Liver (tissue), 8 donors: ENCODE measurements at regions not wholly inside any gene's neighbourhood (a gene's known extent, or its start where the extent isn't known, plus 50 kb on each side); places are given as distances from the start of the nearest gene placed in this dataset.

Experiments
- DNase-seq: peaks from one replicate; pipeline ENCODE4 v3.0.0-alpha.2; 2017; ENCODE audit warnings: low spot score
- H3K27ac ChIP-seq, 2 donors: one replicate each; pipeline ENCODE4 v1.7.0; 2013; ENCODE audit warnings: inconsistent platforms in 2 of 2, low read length in 2 of 2, control low read depth in 1 of 2, low read depth in 1 of 2, mild to moderate bottlenecking in 1 of 2
- H3K27me3 ChIP-seq, 4 donors: one replicate each; pipeline versions ENCODE4 v1.6.1 to v1.7.0; 2013; ENCODE audit warnings: low read length in 3 of 4, inconsistent platforms in 1 of 4, mild to moderate bottlenecking in 1 of 4, moderate library complexity in 1 of 4; ENCODE audit not compliant: control insufficient read depth in 4 of 4, insufficient read depth in 4 of 4
- H3K36me3 ChIP-seq, 4 donors: one replicate each; pipeline versions ENCODE4 v1.6.1 to v1.7.0; 2013; ENCODE audit warnings: low read length in 3 of 4, mild to moderate bottlenecking in 3 of 4, low read depth in 1 of 4, moderate library complexity in 1 of 4; ENCODE audit not compliant: control insufficient read depth in 4 of 4, insufficient read depth in 3 of 4
- H3K4me1 ChIP-seq, 4 donors: one replicate each; pipeline versions ENCODE4 v1.6.1 to v1.7.0; 2013; ENCODE audit warnings: low read length in 3 of 4, mild to moderate bottlenecking in 3 of 4, moderate library complexity in 1 of 4; ENCODE audit not compliant: control insufficient read depth in 4 of 4, insufficient read depth in 4 of 4
- H3K4me3 ChIP-seq, 3 donors: one replicate each; pipeline versions ENCODE4 v1.6.1 to v1.7.0; 2013; ENCODE audit warnings: low read length in 3 of 3, control low read depth in 1 of 3, low read depth in 1 of 3, mild to moderate bottlenecking in 1 of 3
- H3K9ac ChIP-seq, 2 donors: one replicate each; pipeline ENCODE4 v1.7.0; 2013; ENCODE audit warnings: low read length in 2 of 2, mild to moderate bottlenecking in 2 of 2, moderate library complexity in 2 of 2, control low read depth in 1 of 2, low read depth in 1 of 2
- H3K9me3 ChIP-seq, 4 donors: one replicate each; pipeline versions ENCODE4 v1.6.1 to v1.7.0; 2013; ENCODE audit warnings: low read length in 3 of 4; ENCODE audit not compliant: control insufficient read depth in 4 of 4
- EGR1 ChIP-seq, 2 donors: IDR thresholded peaks; 2 replicates each; pipeline ENCODE4 v1.6.1; 2016 to 2018; ENCODE audit warnings: antibody characterized with exemption in 2 of 2, low read depth in 2 of 2
- FOXA1 ChIP-seq: IDR thresholded peaks from 2 replicates; pipeline ENCODE4 v1.6.1; 2016; ENCODE audit warnings: antibody characterized with exemption
- FOXA2 ChIP-seq: IDR thresholded peaks from 2 replicates; pipeline ENCODE4 v1.6.1; 2016; ENCODE audit warnings: antibody characterized with exemption
- GABPA ChIP-seq, 2 donors: IDR thresholded peaks in 1 of 2; conservative IDR thresholded peaks in 1 of 2; 2 replicates each; pipeline ENCODE4 v1.6.1; 2016; ENCODE audit warnings: antibody characterized with exemption in 2 of 2, mild to moderate bottlenecking in 1 of 2, moderate library complexity in 1 of 2
- HNF4A ChIP-seq, 2 donors: conservative IDR thresholded peaks; 2 replicates each; pipeline ENCODE4 v1.6.1; 2016; ENCODE audit warnings: antibody characterized with exemption in 2 of 2, mild to moderate bottlenecking in 2 of 2
- HNF4G ChIP-seq: IDR thresholded peaks from 2 replicates; pipeline ENCODE4 v1.6.1; 2016; ENCODE audit warnings: antibody characterized with exemption
- JUND ChIP-seq, 2 donors: IDR thresholded peaks; 2 replicates each; pipeline ENCODE4 v1.6.1; 2016; ENCODE audit warnings: antibody characterized with exemption in 2 of 2
- NR2F2 ChIP-seq: IDR thresholded peaks from 2 replicates; pipeline ENCODE4 v1.6.1; 2016; ENCODE audit warnings: antibody characterized with exemption
- RAD21 ChIP-seq, 2 donors: IDR thresholded peaks; 2 replicates each; pipeline ENCODE4 v1.6.1; 2016; ENCODE audit warnings: antibody characterized with exemption in 2 of 2, mild to moderate bottlenecking in 2 of 2
- RXRA ChIP-seq, 2 donors: IDR thresholded peaks; 2 replicates each; pipeline ENCODE4 v1.6.1; 2017 to 2018; ENCODE audit warnings: antibody characterized with exemption in 2 of 2, mild to moderate bottlenecking in 1 of 2
- SP1 ChIP-seq: IDR thresholded peaks from 2 replicates; pipeline ENCODE4 v1.6.1; 2018; ENCODE audit warnings: antibody characterized with exemption, mild to moderate bottlenecking
- TAF1 ChIP-seq: conservative IDR thresholded peaks from 2 replicates; pipeline ENCODE4 v1.6.1; 2016; ENCODE audit warnings: antibody characterized with exemption, mild to moderate bottlenecking
- YY1 ChIP-seq: IDR thresholded peaks from 2 replicates; pipeline ENCODE4 v1.6.1; 2016; ENCODE audit warnings: antibody characterized with exemption, mild to moderate bottlenecking
- WGBS: extraction: QIAGEN DNeasy Blood & Tissue Kit; methylation state at CpG from one replicate; pipeline ENCODE4 v1.1.7; 2013; 5-methylcytosine and 5-hydroxymethylcytosine counted together
- TF ChIP-seq, protein P1 (sequence below): IDR thresholded peaks from 2 replicates; pipeline ENCODE4 v1.6.1; 2016; ENCODE audit warnings: antibody characterized with exemption
- TF ChIP-seq, protein P2 (sequence below): IDR thresholded peaks from 2 replicates; pipeline ENCODE4 v1.6.1; 2016; ENCODE audit warnings: antibody characterized with exemption
- TF ChIP-seq, protein P3 (sequence below): IDR thresholded peaks from 2 replicates; pipeline ENCODE4 v1.6.1; 2016; ENCODE audit warnings: antibody characterized with exemption, mild to moderate bottlenecking
- TF ChIP-seq, protein P4 (sequence below): IDR thresholded peaks from 2 replicates; pipeline ENCODE4 v1.6.1; 2016; ENCODE audit warnings: antibody characterized with exemption
- TF ChIP-seq, protein P5 (sequence below): fragments of 150-350 bp; IDR thresholded peaks from 2 replicates; pipeline ENCODE4 v1.5.1; 2017; ENCODE audit warnings: improper control_type of control experiment, low read depth, low read length; ENCODE audit not compliant: missing input control
- donor health status: healthy.
- donor health status: healthy.
- donor health status: healthy.
- donor health status: healthy.
- donor health status: healthy.

DNA sequence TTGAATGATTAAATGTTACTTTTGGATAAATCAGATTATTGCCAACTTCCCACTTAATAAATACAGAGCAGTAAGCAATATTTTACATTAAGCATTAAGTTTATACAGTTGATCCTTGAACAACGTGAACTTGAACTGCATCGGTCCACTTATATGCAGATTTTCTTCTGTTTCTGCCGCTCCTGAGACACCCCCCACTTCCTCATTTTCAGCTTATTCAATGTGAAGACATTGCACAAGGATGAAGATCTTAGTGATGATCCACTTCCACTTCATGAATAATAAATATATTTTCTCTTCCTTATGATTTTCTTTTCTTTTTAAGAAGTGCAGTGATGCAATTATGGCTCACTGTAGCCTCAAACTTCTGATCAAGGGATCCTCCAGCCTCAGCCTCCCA lies 167.2 kb downstream of the LINC00237 start:
- no peak overlapping the region for H3K9ac ChIP-seq
- H3K9me3 ChIP-seq, result no peaks in the 10 kb centered on the region
- 83% methylated on average over 3 of the region's 3 CpGs for WGBS
- TF ChIP-seq, protein P1, sequence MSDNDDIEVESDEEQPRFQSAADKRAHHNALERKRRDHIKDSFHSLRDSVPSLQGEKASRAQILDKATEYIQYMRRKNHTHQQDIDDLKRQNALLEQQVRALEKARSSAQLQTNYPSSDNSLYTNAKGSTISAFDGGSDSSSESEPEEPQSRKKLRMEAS, result no peak
- no peak for TF ChIP-seq FOXA1
- no peak for TF ChIP-seq HNF4G
- TF ChIP-seq RAD21 (IDR thresholded peaks at IDR 0.05), result no peak
- TF ChIP-seq, protein P2, sequence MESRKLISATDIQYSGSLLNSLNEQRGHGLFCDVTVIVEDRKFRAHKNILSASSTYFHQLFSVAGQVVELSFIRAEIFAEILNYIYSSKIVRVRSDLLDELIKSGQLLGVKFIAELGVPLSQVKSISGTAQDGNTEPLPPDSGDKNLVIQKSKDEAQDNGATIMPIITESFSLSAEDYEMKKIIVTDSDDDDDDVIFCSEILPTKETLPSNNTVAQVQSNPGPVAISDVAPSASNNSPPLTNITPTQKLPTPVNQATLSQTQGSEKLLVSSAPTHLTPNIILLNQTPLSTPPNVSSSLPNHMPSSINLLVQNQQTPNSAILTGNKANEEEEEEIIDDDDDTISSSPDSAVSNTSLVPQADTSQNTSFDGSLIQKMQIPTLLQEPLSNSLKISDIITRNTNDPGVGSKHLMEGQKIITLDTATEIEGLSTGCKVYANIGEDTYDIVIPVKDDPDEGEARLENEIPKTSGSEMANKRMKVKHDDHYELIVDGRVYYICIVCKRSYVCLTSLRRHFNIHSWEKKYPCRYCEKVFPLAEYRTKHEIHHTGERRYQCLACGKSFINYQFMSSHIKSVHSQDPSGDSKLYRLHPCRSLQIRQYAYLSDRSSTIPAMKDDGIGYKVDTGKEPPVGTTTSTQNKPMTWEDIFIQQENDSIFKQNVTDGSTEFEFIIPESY, result no peak
- no peak for TF ChIP-seq YY1
- no peak for TF ChIP-seq HNF4A (conservative IDR thresholded peaks at IDR 0.05)
- no peak for TF ChIP-seq FOXA2
- no peak for TF ChIP-seq GABPA (IDR thresholded peaks at IDR 0.05 in 1 of 2, conservative IDR thresholded peaks at IDR 0.05 in 1 of 2)
- no peak for TF ChIP-seq SP1
- TF ChIP-seq, protein P3, sequence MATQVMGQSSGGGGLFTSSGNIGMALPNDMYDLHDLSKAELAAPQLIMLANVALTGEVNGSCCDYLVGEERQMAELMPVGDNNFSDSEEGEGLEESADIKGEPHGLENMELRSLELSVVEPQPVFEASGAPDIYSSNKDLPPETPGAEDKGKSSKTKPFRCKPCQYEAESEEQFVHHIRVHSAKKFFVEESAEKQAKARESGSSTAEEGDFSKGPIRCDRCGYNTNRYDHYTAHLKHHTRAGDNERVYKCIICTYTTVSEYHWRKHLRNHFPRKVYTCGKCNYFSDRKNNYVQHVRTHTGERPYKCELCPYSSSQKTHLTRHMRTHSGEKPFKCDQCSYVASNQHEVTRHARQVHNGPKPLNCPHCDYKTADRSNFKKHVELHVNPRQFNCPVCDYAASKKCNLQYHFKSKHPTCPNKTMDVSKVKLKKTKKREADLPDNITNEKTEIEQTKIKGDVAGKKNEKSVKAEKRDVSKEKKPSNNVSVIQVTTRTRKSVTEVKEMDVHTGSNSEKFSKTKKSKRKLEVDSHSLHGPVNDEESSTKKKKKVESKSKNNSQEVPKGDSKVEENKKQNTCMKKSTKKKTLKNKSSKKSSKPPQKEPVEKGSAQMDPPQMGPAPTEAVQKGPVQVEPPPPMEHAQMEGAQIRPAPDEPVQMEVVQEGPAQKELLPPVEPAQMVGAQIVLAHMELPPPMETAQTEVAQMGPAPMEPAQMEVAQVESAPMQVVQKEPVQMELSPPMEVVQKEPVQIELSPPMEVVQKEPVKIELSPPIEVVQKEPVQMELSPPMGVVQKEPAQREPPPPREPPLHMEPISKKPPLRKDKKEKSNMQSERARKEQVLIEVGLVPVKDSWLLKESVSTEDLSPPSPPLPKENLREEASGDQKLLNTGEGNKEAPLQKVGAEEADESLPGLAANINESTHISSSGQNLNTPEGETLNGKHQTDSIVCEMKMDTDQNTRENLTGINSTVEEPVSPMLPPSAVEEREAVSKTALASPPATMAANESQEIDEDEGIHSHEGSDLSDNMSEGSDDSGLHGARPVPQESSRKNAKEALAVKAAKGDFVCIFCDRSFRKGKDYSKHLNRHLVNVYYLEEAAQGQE, result no peak
- TF ChIP-seq JUND (IDR thresholded peaks at IDR 0.05), result no peak
- TF ChIP-seq, protein P4, sequence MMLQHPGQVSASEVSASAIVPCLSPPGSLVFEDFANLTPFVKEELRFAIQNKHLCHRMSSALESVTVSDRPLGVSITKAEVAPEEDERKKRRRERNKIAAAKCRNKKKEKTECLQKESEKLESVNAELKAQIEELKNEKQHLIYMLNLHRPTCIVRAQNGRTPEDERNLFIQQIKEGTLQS, result no peak
- TF ChIP-seq, protein P5, sequence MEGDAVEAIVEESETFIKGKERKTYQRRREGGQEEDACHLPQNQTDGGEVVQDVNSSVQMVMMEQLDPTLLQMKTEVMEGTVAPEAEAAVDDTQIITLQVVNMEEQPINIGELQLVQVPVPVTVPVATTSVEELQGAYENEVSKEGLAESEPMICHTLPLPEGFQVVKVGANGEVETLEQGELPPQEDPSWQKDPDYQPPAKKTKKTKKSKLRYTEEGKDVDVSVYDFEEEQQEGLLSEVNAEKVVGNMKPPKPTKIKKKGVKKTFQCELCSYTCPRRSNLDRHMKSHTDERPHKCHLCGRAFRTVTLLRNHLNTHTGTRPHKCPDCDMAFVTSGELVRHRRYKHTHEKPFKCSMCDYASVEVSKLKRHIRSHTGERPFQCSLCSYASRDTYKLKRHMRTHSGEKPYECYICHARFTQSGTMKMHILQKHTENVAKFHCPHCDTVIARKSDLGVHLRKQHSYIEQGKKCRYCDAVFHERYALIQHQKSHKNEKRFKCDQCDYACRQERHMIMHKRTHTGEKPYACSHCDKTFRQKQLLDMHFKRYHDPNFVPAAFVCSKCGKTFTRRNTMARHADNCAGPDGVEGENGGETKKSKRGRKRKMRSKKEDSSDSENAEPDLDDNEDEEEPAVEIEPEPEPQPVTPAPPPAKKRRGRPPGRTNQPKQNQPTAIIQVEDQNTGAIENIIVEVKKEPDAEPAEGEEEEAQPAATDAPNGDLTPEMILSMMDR, result no peak
- no peak for TF ChIP-seq RXRA (IDR thresholded peaks at IDR 0.05)
- no peak for TF ChIP-seq TAF1
- TF ChIP-seq EGR1 (IDR thresholded peaks at IDR 0.05; ENCODE audit: low read depth in 2 of 2), result no peak
- TF ChIP-seq NR2F2, result no peak
- H3K27ac ChIP-seq, result no peak overlapping the region
- peaks cover 0 to 3% (median 0%) of the 10 kb centered on the region in 4 donors for H3K27me3 ChIP-seq
- DNase-seq, result no peak
- no peaks in the 10 kb centered on the region for H3K36me3 ChIP-seq
- H3K4me1 ChIP-seq, result no peaks in the 10 kb centered on the region
- H3K4me3 ChIP-seq, result no peak overlapping the region
